Ishikawa (cell line): ENCODE measurements at regions not wholly inside any gene's neighbourhood (a gene's known extent, or its start where the extent isn't known, plus 50 kb on each side); places are given as distances from the start of the nearest gene placed in this dataset.

ENCODE experiments used
- CREB1 ChIP-seq: IDR thresholded peaks from 2 replicates; pipeline ENCODE4 v1.6.1; 2012; ENCODE audit warnings: low read depth
- FOXM1 ChIP-seq: IDR thresholded peaks from 2 replicates; pipeline ENCODE4 v1.6.1; 2012; ENCODE audit warnings: low read depth, borderline replicate concordance
- RAD21 ChIP-seq: IDR thresholded peaks from 2 replicates; pipeline ENCODE4 v1.6.1; 2012; ENCODE audit warnings: low read depth
- TAF1 ChIP-seq: IDR thresholded peaks from 2 replicates; pipeline ENCODE4 v1.6.1; 2012; ENCODE audit warnings: low read depth, mild to moderate bottlenecking
- TCF12 ChIP-seq: IDR thresholded peaks from 2 replicates; pipeline ENCODE4 v1.6.1; 2012; ENCODE audit warnings: low read depth
- TF ChIP-seq, protein P1 (sequence below): IDR thresholded peaks from 2 replicates; pipeline ENCODE4 v1.6.1; 2012; ENCODE audit warnings: low read depth, mild to moderate bottlenecking
- TF ChIP-seq, protein P2 (sequence below): IDR thresholded peaks from 2 replicates; pipeline ENCODE4 v1.6.1; 2012

DNA sequence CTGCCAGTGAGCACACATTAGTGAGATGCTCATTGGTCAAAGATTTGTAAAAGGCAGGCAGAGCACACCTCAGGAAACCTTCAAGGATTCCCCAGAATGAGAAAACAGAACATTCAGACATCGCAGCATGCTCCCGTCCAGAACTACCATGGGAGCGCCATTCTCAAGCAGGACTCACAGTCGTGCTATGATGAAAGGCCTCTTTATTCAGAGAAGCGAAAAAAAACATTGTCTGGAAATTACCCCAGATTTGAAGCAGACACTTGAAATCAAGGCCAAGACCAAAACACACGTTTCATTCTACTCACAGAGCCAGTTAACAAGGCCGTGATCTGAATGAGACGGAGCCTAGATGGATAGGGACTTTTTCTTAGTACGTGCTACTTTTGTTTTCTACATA lies 961.8 kb upstream of the TENM3 start:
- TF ChIP-seq TCF12 (no peak), CREB1 (no peak), FOXM1 (no peak), RAD21 (no peak), TAF1 (no peak)
- TF ChIP-seq, protein P1, sequence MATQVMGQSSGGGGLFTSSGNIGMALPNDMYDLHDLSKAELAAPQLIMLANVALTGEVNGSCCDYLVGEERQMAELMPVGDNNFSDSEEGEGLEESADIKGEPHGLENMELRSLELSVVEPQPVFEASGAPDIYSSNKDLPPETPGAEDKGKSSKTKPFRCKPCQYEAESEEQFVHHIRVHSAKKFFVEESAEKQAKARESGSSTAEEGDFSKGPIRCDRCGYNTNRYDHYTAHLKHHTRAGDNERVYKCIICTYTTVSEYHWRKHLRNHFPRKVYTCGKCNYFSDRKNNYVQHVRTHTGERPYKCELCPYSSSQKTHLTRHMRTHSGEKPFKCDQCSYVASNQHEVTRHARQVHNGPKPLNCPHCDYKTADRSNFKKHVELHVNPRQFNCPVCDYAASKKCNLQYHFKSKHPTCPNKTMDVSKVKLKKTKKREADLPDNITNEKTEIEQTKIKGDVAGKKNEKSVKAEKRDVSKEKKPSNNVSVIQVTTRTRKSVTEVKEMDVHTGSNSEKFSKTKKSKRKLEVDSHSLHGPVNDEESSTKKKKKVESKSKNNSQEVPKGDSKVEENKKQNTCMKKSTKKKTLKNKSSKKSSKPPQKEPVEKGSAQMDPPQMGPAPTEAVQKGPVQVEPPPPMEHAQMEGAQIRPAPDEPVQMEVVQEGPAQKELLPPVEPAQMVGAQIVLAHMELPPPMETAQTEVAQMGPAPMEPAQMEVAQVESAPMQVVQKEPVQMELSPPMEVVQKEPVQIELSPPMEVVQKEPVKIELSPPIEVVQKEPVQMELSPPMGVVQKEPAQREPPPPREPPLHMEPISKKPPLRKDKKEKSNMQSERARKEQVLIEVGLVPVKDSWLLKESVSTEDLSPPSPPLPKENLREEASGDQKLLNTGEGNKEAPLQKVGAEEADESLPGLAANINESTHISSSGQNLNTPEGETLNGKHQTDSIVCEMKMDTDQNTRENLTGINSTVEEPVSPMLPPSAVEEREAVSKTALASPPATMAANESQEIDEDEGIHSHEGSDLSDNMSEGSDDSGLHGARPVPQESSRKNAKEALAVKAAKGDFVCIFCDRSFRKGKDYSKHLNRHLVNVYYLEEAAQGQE = no peak
- TF ChIP-seq, protein P2, sequence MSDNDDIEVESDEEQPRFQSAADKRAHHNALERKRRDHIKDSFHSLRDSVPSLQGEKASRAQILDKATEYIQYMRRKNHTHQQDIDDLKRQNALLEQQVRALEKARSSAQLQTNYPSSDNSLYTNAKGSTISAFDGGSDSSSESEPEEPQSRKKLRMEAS = no peak
